DOHH2 (cell line): ENCODE measurements at regions not wholly inside any gene's neighbourhood (a gene's known extent, or its start where the extent isn't known, plus 50 kb on each side); places are given as distances from the start of the nearest gene placed in this dataset.

Experiments
- H3F3A ChIP-seq: fragments of 200-600 bp; sonication (generic), shearing (Covaris generic); 2 replicates; pipeline ENCODE4 v1.6.0; 2016; ENCODE audit warnings: antibody characterized with exemption, mild to moderate bottlenecking; ENCODE audit not compliant: control insufficient read depth, insufficient read depth
- H3K27ac ChIP-seq: fragments of 200-600 bp; sonication (generic); 2 replicates; pipeline ENCODE4 v1.5.1; 2014; ENCODE audit warnings: low read depth, mild to moderate bottlenecking, low read length, moderate library complexity
- H3K27me3 ChIP-seq: fragments of 200-600 bp; sonication (generic); 2 replicates; pipeline ENCODE4 v1.6.1; 2014; ENCODE audit warnings: mild to moderate bottlenecking, low read length, mixed read lengths; ENCODE audit not compliant: control insufficient read depth
- H3K36me3 ChIP-seq: fragments of 200-600 bp; sonication (generic); 2 replicates; pipeline ENCODE4 v1.6.1; 2014; ENCODE audit warnings: mild to moderate bottlenecking, low read length, moderate library complexity, mixed read lengths; ENCODE audit not compliant: control insufficient read depth
- H3K4me1 ChIP-seq: fragments of 200-600 bp; sonication (generic); 2 replicates; pipeline ENCODE4 v1.6.1; 2014; ENCODE audit warnings: mild to moderate bottlenecking, low read length, mixed read lengths; ENCODE audit not compliant: control insufficient read depth
- H3K4me2 ChIP-seq: fragments of 200-600 bp; sonication (generic); 2 replicates; pipeline ENCODE4 v1.6.0; 2014; ENCODE audit warnings: mild to moderate bottlenecking, low read length, moderate library complexity
- H3K4me3 ChIP-seq: fragments of 200-600 bp; sonication (generic); 2 replicates; pipeline ENCODE4 v1.5.1; 2014; ENCODE audit warnings: mild to moderate bottlenecking, low read length, mixed read lengths
- H3K79me2 ChIP-seq: fragments of 200-600 bp; sonication (generic); 2 replicates; pipeline ENCODE4 v1.6.1; 2014; ENCODE audit warnings: mild to moderate bottlenecking, low read length, mixed read lengths; ENCODE audit not compliant: control insufficient read depth
- H3K9me2 ChIP-seq: fragments of 200-600 bp; sonication (generic); replicated peaks from 2 replicates; pipeline ENCODE4 v1.6.1; 2014; ENCODE audit warnings: mild to moderate bottlenecking, low read length, mixed read lengths; ENCODE audit not compliant: control insufficient read depth
- H3K9me3 ChIP-seq: fragments of 200-600 bp; sonication (generic); 2 replicates; pipeline ENCODE4 v1.6.1; 2014; ENCODE audit warnings: antibody characterized with exemption, low read length, mixed read lengths; ENCODE audit not compliant: control insufficient read depth, insufficient read depth
- H4K20me1 ChIP-seq: fragments of 200-600 bp; sonication (generic); 2 replicates; pipeline ENCODE4 v1.6.0; 2014; ENCODE audit warnings: low read depth, mild to moderate bottlenecking, antibody characterized with exemption, low read length, moderate library complexity; ENCODE audit not compliant: control insufficient read depth, insufficient read depth
- EZH2phosphoT487 ChIP-seq: fragments of 200-600 bp; sonication (generic); IDR thresholded peaks from 2 replicates; pipeline ENCODE4 v1.6.1; 2017; ENCODE audit warnings: borderline replicate concordance, mild to moderate bottlenecking, antibody characterized with exemption, low read length, moderate library complexity, mixed read lengths
- TF ChIP-seq, protein P1 (sequence below): fragments of 200-600 bp; sonication (generic); IDR thresholded peaks from one replicate; pipeline ENCODE4 v1.5.1; 2014; ENCODE audit warnings: antibody characterized with exemption, mild to moderate bottlenecking, low read depth, low read length; ENCODE audit not compliant: poor library complexity, severe bottlenecking

- no peak overlapping the region for H3K4me3 ChIP-seq
- no peaks in the 10 kb centered on the region for H3F3A ChIP-seq
- peaks cover 2% of the 10 kb centered on the region; the same call in 1 of the 2 replicates for H3K27me3 ChIP-seq
- peaks cover 7% of the 10 kb centered on the region for H3K4me1 ChIP-seq
- H3K4me2 ChIP-seq = no peak overlapping the region
- H3K36me3 ChIP-seq = no peaks in the 10 kb centered on the region
- no peaks in the 10 kb centered on the region for H4K20me1 ChIP-seq
- no peak for TF ChIP-seq EZH2phosphoT487
- TF ChIP-seq, protein P1, sequence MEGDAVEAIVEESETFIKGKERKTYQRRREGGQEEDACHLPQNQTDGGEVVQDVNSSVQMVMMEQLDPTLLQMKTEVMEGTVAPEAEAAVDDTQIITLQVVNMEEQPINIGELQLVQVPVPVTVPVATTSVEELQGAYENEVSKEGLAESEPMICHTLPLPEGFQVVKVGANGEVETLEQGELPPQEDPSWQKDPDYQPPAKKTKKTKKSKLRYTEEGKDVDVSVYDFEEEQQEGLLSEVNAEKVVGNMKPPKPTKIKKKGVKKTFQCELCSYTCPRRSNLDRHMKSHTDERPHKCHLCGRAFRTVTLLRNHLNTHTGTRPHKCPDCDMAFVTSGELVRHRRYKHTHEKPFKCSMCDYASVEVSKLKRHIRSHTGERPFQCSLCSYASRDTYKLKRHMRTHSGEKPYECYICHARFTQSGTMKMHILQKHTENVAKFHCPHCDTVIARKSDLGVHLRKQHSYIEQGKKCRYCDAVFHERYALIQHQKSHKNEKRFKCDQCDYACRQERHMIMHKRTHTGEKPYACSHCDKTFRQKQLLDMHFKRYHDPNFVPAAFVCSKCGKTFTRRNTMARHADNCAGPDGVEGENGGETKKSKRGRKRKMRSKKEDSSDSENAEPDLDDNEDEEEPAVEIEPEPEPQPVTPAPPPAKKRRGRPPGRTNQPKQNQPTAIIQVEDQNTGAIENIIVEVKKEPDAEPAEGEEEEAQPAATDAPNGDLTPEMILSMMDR = no peak
- no peaks in the 10 kb centered on the region for H3K9me2 ChIP-seq
- no peak overlapping the region for H3K27ac ChIP-seq
- H3K9me3 ChIP-seq = no peaks in the 10 kb centered on the region
- no peaks in the 10 kb centered on the region for H3K79me2 ChIP-seq
Observed at GRCh38 chr15:81475926-81476325, 101.9 kb upstream of the TMC3 start.

GRCh38 chr15:81475471-81475870 lies 101.5 kb upstream of the TMC3 start:
- no peak overlapping the region for H3K27ac ChIP-seq
- no peaks in the 10 kb centered on the region for H3K36me3 ChIP-seq
- peaks cover 4% of the 10 kb centered on the region; the same call in 1 of the 2 replicates for H3K4me1 ChIP-seq
- H3K9me2 ChIP-seq = no peaks in the 10 kb centered on the region
- no peak for TF ChIP-seq EZH2phosphoT487
- TF ChIP-seq, protein P1 = no peak
- no peaks in the 10 kb centered on the region for H3F3A ChIP-seq
- H3K79me2 ChIP-seq = no peaks in the 10 kb centered on the region
- peaks cover 6% of the 10 kb centered on the region; the same call in 1 of the 2 replicates for H3K27me3 ChIP-seq
- no peak overlapping the region for H3K4me3 ChIP-seq
- H4K20me1 ChIP-seq = no peaks in the 10 kb centered on the region
- no peak overlapping the region for H3K4me2 ChIP-seq
- H3K9me3 ChIP-seq = no peaks in the 10 kb centered on the region

GRCh38 chr15:81473946-81474345 lies 99.9 kb upstream of the TMC3 start:
- no peak overlapping the region for H3K4me2 ChIP-seq
- H3K4me1 ChIP-seq = no peaks in the 10 kb centered on the region
- H3K4me3 ChIP-seq = no peak overlapping the region
- H3K9me2 ChIP-seq = no peaks in the 10 kb centered on the region
- H3K9me3 ChIP-seq = no peaks in the 10 kb centered on the region
- no peaks in the 10 kb centered on the region for H3F3A ChIP-seq
- peaks cover 10% of the 10 kb centered on the region; the same call in 1 of the 2 replicates for H3K27me3 ChIP-seq
- TF ChIP-seq, protein P1 = no peak
- TF ChIP-seq EZH2phosphoT487 = no peak
- H3K27ac ChIP-seq = no peak overlapping the region
- no peaks in the 10 kb centered on the region for H3K79me2 ChIP-seq
- no peaks in the 10 kb centered on the region for H3K36me3 ChIP-seq
- H4K20me1 ChIP-seq = no peaks in the 10 kb centered on the region

DNA sequence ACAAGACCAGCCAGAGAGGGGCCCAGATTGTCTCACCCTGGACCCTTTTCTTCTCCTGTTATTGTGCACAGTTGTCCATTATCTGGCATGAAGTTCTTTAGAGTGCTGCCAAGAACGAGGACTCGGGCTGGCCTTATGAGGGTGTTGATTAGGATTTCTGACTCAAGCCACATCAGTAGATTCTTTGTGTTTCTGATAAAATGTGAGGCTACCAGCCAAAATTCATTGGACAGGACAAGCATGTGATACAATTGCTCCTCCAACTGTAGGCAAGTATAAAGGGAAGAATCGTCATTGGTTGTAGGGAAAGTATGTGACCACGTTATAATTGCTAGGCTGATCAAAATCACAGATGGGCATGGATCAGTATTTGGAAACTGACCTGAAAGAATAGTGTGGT lies 99.2 kb upstream of the TMC3 start:
- H4K20me1 ChIP-seq = no peaks in the 10 kb centered on the region
- no peak overlapping the region for H3K27ac ChIP-seq
- no peaks in the 10 kb centered on the region for H3K36me3 ChIP-seq
- peaks cover 10% of the 10 kb centered on the region; the same call in 1 of the 2 replicates for H3K27me3 ChIP-seq
- H3K9me3 ChIP-seq = no peaks in the 10 kb centered on the region
- no peak overlapping the region for H3K4me3 ChIP-seq
- TF ChIP-seq EZH2phosphoT487 = no peak
- TF ChIP-seq, protein P1 = no peak
- H3K9me2 ChIP-seq = no peaks in the 10 kb centered on the region
- H3K4me2 ChIP-seq = no peak overlapping the region
- no peaks in the 10 kb centered on the region for H3K79me2 ChIP-seq
- no peaks in the 10 kb centered on the region for H3K4me1 ChIP-seq
- no peaks in the 10 kb centered on the region for H3F3A ChIP-seq
